Lower leg skin (tissue), 3 donors: ENCODE measurements at regions not wholly inside any gene's neighbourhood (a gene's known extent, or its start where the extent isn't known, plus 50 kb on each side); places are given as distances from the start of the nearest gene placed in this dataset.

Experiments used
- POLR2A ChIP-seq, 2 donors: fragments of 450-650 bp; IDR thresholded peaks; one replicate each; pipeline ENCODE4 v1.6.1; 2016 to 2017; ENCODE audit warnings: antibody characterized with exemption in 2 of 2, mild to moderate bottlenecking in 1 of 2, moderate library complexity in 1 of 2
- TF ChIP-seq, protein P1 (sequence below), 3 donors: fragments of 450-650 bp; IDR thresholded peaks; one replicate each; pipeline ENCODE4 v1.5.1; 2016; ENCODE audit warnings: antibody characterized with exemption in 3 of 3, mild to moderate bottlenecking in 3 of 3, moderate library complexity in 2 of 3

DNA sequence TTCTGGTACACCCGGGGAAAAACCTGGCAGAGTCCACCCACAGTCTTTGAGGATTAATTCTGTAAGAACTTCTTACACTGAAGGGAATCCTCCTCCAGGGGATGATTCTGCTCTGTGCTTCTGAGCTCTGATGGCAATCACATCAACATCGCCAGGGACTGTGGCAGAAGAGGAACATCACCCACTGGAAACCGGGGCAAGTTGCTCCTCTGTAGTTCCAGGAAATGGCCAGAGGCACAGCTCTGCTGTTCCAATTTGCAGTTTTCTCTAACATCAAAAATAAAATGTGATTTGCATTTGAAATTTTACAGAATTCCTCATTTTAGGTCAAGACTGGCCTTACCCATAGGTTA is 207.6 kb downstream of the DAD1 start:
- TF ChIP-seq, protein P1, sequence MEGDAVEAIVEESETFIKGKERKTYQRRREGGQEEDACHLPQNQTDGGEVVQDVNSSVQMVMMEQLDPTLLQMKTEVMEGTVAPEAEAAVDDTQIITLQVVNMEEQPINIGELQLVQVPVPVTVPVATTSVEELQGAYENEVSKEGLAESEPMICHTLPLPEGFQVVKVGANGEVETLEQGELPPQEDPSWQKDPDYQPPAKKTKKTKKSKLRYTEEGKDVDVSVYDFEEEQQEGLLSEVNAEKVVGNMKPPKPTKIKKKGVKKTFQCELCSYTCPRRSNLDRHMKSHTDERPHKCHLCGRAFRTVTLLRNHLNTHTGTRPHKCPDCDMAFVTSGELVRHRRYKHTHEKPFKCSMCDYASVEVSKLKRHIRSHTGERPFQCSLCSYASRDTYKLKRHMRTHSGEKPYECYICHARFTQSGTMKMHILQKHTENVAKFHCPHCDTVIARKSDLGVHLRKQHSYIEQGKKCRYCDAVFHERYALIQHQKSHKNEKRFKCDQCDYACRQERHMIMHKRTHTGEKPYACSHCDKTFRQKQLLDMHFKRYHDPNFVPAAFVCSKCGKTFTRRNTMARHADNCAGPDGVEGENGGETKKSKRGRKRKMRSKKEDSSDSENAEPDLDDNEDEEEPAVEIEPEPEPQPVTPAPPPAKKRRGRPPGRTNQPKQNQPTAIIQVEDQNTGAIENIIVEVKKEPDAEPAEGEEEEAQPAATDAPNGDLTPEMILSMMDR (IDR thresholded peaks at IDR 0.05) = no peak
- no peak for TF ChIP-seq POLR2A (IDR thresholded peaks at IDR 0.05)
